Vagina (tissue), 2 donors: ENCODE measurements at regions not wholly inside any gene's neighbourhood (a gene's known extent, or its start where the extent isn't known, plus 50 kb on each side); places are given as distances from the start of the nearest gene placed in this dataset.

Experiments used
- DNase-seq, 2 donors: peaks; one replicate each; pipeline ENCODE4 v3.0.0-alpha.2; 2017; ENCODE audit errors: extremely low spot score in 2 of 2
- H3K27ac ChIP-seq: fragments of 200-600 bp; sonication (generic); one replicate; pipeline ENCODE4 v1.5.1; 2019
- H3K27me3 ChIP-seq: fragments of 200-600 bp; sonication (generic); one replicate; pipeline ENCODE4 v1.5.1; 2019
- H3K36me3 ChIP-seq, 2 donors: fragments of 200-600 bp; sonication (generic); one replicate each; pipeline ENCODE4 v1.5.1; 2017 to 2019
- H3K4me1 ChIP-seq: fragments of 200-600 bp; sonication (generic); one replicate; pipeline ENCODE4 v1.5.1; 2019
- H3K4me3 ChIP-seq, 2 donors: fragments of 200-600 bp; sonication (generic); 1 replicate in 1 of 2; 2 replicates in 1 of 2; pipeline ENCODE4 v1.5.1; 2016 to 2019
- H3K9me3 ChIP-seq: fragments of 200-600 bp; sonication (generic); one replicate; pipeline ENCODE4 v1.5.1; 2019
- POLR2A ChIP-seq, 2 donors: fragments of 450-650 bp; IDR thresholded peaks; one replicate each; pipeline ENCODE4 v1.6.1; 2017; ENCODE audit warnings: antibody characterized with exemption in 2 of 2, mild to moderate bottlenecking in 2 of 2, moderate library complexity in 2 of 2
- POLR2AphosphoS5 ChIP-seq, 2 donors: sonication (generic); formaldehyde crosslinking; IDR thresholded peaks; one replicate each; pipeline ENCODE4 v1.9.0; 2017; ENCODE audit warnings: antibody characterized with exemption in 2 of 2, mild to moderate bottlenecking in 2 of 2, low read depth in 1 of 2; ENCODE audit not compliant: insufficient read depth in 1 of 2
- intact Hi-C: fragments of 100-400 bp; cut with DNase I; formaldehyde crosslinking; loops from one replicate; pipeline ENCODE4 v1.15.1; 2023
- TF ChIP-seq, protein P1 (sequence below), 3 experiments: fragments of 450-650 bp in 2 of 3; fragments of 200-600 bp in 1 of 3; sonication (generic) in 1 of 3; IDR thresholded peaks; one replicate each; pipeline ENCODE4 v1.5.1; 2017 to 2019; ENCODE audit warnings: antibody characterized with exemption in 3 of 3, mild to moderate bottlenecking in 2 of 3, moderate library complexity in 2 of 3

DNA sequence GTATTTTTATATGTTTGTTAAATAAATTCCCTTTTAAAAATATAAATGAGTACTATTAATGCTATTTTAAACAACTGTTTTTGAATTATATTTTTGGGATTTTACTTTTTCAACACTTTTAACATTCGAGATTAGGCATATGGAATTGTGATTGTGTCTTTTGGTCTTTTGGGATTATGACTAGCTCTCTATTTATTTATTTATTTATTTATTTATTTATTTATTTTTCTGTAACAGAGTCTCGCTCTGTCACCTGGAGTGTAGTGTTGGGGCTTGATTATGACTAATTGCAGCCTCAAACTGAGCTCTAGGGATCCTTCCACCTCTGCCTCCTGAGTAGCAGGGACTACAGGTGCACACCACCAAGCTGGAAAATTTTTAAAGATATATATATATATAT, 1101.6 kb downstream of the FAM133A start:
- TF ChIP-seq, protein P1, sequence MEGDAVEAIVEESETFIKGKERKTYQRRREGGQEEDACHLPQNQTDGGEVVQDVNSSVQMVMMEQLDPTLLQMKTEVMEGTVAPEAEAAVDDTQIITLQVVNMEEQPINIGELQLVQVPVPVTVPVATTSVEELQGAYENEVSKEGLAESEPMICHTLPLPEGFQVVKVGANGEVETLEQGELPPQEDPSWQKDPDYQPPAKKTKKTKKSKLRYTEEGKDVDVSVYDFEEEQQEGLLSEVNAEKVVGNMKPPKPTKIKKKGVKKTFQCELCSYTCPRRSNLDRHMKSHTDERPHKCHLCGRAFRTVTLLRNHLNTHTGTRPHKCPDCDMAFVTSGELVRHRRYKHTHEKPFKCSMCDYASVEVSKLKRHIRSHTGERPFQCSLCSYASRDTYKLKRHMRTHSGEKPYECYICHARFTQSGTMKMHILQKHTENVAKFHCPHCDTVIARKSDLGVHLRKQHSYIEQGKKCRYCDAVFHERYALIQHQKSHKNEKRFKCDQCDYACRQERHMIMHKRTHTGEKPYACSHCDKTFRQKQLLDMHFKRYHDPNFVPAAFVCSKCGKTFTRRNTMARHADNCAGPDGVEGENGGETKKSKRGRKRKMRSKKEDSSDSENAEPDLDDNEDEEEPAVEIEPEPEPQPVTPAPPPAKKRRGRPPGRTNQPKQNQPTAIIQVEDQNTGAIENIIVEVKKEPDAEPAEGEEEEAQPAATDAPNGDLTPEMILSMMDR (IDR thresholded peaks at IDR 0.05), result no peak
- no peak for TF ChIP-seq POLR2AphosphoS5 (IDR thresholded peaks at IDR 0.05; ENCODE audit: insufficient read depth in 1 of 2, low read depth in 1 of 2)
- no peak for TF ChIP-seq POLR2A (IDR thresholded peaks at IDR 0.05)
- Histone ChIP-seq H3K36me3 (no peaks in the 10 kb centered on the region), H3K27me3 (no peaks in the 10 kb centered on the region), H3K4me3 (no peak overlapping the region), H3K27ac (no peak overlapping the region), H3K9me3 (no peaks in the 10 kb centered on the region), H3K4me1 (no peaks in the 10 kb centered on the region)
- intact Hi-C loops, result no loop called here
- no peak for DNase-seq

DNA sequence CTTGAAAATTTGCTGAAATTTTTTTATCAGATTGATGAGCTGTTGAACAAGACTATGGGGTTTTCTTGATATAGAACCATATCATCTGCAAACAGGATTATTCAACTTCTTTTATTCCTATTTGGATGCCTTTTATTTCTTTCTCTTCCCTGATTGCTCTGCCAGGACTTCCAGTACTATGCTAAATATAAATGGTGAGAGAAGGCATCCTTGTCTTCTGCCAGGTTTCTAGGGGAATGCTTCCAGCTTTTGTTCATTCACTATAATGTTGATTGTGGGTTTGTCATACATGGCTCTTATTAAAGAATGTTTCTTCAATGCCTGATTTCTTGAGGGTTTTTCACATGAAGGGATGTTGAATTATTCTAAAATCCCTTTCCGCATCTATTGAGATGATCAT, 1139.5 kb downstream of the FAM133A start:
- Histone ChIP-seq H3K27me3 (no peaks in the 10 kb centered on the region), H3K9me3 (no peaks in the 10 kb centered on the region), H3K36me3 (no peaks in the 10 kb centered on the region), H3K4me3 (no peak overlapping the region), H3K4me1 (no peaks in the 10 kb centered on the region), H3K27ac (no peak overlapping the region)
- no peak for TF ChIP-seq POLR2AphosphoS5 (IDR thresholded peaks at IDR 0.05; ENCODE audit: insufficient read depth in 1 of 2, low read depth in 1 of 2)
- no peak for TF ChIP-seq POLR2A (IDR thresholded peaks at IDR 0.05)
- TF ChIP-seq, protein P1 (IDR thresholded peaks at IDR 0.05), result no peak
- intact Hi-C loops, result no loop called here
- no peak for DNase-seq

DNA sequence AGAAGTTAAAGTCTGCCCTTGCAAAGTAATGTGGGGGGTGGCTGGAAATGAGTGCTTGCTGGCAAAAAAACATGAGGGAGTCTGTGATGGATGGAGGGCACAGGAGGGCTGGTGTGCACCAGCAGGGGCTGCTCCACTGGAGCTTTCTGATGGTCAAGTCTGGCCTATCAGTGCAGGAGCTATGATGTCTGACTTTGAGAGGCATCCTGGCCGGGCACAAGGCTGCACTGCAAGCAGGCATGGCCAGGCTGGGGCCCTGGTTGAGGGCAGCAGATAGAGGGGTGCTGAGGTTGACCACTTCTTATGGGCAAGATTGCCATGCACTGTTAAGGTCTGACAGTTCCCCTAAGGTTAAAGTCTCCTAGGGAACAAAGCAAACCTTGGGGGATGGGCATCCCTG, 1140.2 kb downstream of the FAM133A start:
- H3K4me1 ChIP-seq, result no peaks in the 10 kb centered on the region
- no peaks in the 10 kb centered on the region for H3K36me3 ChIP-seq
- no peak for DNase-seq
- H3K4me3 ChIP-seq, result no peak overlapping the region
- H3K27ac ChIP-seq, result no peak overlapping the region
- no peaks in the 10 kb centered on the region for H3K9me3 ChIP-seq
- intact Hi-C loops, result no loop called here
- TF ChIP-seq, protein P1 (IDR thresholded peaks at IDR 0.05), result no peak
- TF ChIP-seq POLR2AphosphoS5 (IDR thresholded peaks at IDR 0.05; ENCODE audit: insufficient read depth in 1 of 2, low read depth in 1 of 2), result no peak
- TF ChIP-seq POLR2A (IDR thresholded peaks at IDR 0.05), result no peak
- H3K27me3 ChIP-seq, result no peaks in the 10 kb centered on the region

DNA sequence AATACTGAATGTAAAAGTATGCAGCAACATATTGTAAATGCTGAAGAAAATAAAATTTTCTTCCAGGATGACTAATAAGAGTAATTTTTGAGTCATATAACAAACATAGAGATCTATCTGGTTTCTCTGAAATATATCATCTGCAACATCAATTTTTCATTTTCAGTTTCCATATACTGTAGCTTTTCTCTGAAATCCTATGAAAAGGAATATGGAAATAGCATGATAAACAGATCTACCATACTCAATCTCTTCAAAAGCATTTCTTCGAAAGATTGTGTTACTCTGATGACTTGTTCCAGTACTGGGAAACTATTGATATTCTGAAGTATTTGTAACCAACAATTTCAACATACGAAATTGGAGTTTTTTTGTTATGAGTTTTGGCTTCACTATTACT, 1156.7 kb downstream of the FAM133A start:
- intact Hi-C loops, result loop anchor here (10.0 kb wide), 1 partner anchor 184 kb away; no protein-coding TSS in a partner anchor
- Histone ChIP-seq H3K36me3 (no peaks in the 10 kb centered on the region), H3K4me3 (no peak overlapping the region), H3K27me3 (no peaks in the 10 kb centered on the region), H3K27ac (no peak overlapping the region), H3K4me1 (no peaks in the 10 kb centered on the region), H3K9me3 (no peaks in the 10 kb centered on the region)
- DNase-seq, result no peak
- no peak for TF ChIP-seq POLR2AphosphoS5 (IDR thresholded peaks at IDR 0.05; ENCODE audit: insufficient read depth in 1 of 2, low read depth in 1 of 2)
- TF ChIP-seq, protein P1 (IDR thresholded peaks at IDR 0.05), result no peak
- TF ChIP-seq POLR2A (IDR thresholded peaks at IDR 0.05), result no peak

DNA sequence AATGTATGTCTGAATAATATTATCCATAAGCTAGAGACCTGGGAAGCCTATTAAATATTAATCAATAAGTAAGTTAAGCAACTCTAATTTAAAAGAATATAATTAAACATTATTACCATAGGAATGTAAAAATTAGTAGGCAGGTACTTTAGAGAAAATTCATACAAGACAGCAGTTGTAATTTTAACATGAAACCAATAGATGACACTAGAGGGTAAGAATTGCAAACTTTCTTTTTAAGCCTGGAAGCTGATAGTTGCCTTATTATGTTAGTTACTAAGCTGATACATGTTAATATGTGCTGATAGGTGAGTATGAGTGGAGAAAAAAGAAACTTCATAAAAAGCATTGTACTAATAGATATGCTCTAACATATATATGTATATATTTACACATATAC, 1157.4 kb downstream of the FAM133A start:
- intact Hi-C loops, result loop anchor here (10.0 kb wide), 1 partner anchor 183 kb away; no protein-coding TSS in a partner anchor
- H3K27me3 ChIP-seq, result no peaks in the 10 kb centered on the region

More for the DNA sequence above, 1157.4 kb downstream of the FAM133A start:
- H3K4me3 ChIP-seq, result no peak overlapping the region
- no peaks in the 10 kb centered on the region for H3K36me3 ChIP-seq
- no peaks in the 10 kb centered on the region for H3K9me3 ChIP-seq
- no peaks in the 10 kb centered on the region for H3K4me1 ChIP-seq
- no peak overlapping the region for H3K27ac ChIP-seq
- TF ChIP-seq POLR2A (IDR thresholded peaks at IDR 0.05) (no peak), POLR2AphosphoS5 (IDR thresholded peaks at IDR 0.05; ENCODE audit: insufficient read depth in 1 of 2, low read depth in 1 of 2) (no peak)
- TF ChIP-seq, protein P1 (IDR thresholded peaks at IDR 0.05), result no peak
- DNase-seq, result no peak
